MCF 10A (cell line): ENCODE measurements at regions not wholly inside any gene's neighbourhood (a gene's known extent, or its start where the extent isn't known, plus 50 kb on each side); places are given as distances from the start of the nearest gene placed in this dataset.

ENCODE experiments used
- BruUV-seq: library from RNA; stranded (reverse); fragments of 400-500 nt; replicated peaks from 2 replicates; lab custom pipeline; 2021; lab: Mats Ljungman, UMichigan
- CTCF ChIA-PET: fragments of 300-600 bp; sonication (Branson Sonifier 250); formaldehyde crosslinking; extraction: SDS; loops from one replicate; lab custom pipeline; 2021; ENCODE audit warnings: antibody characterized with exemption, inconsistent platforms; lab: Yijun Ruan, JAX
- POLR2A ChIA-PET: fragments of 300-600, 350-650 bp; sonication (Branson Sonifier 250); formaldehyde crosslinking; extraction: SDS; loops from one replicate; lab custom pipeline; 2020; ENCODE audit warnings: antibody characterized with exemption, inconsistent platforms; lab: Yijun Ruan, JAX
- DNase-seq: peaks from one replicate; pipeline ENCODE4 v3.0.0-alpha.2; 2018; ENCODE audit not compliant: unreplicated experiment
- H3K27ac Mint-ChIP-seq: one replicate; pipeline ENCODE4 v1.8.0; 2022; ENCODE audit warnings: mild to moderate bottlenecking, low read depth, mixed read lengths; ENCODE audit not compliant: unreplicated experiment
- H3K27me3 Mint-ChIP-seq: one replicate; pipeline ENCODE4 v1.8.0; 2022; ENCODE audit warnings: mixed read lengths; ENCODE audit not compliant: insufficient read depth, unreplicated experiment
- H3K36me3 Mint-ChIP-seq: one replicate; pipeline ENCODE4 v1.8.0; 2022; ENCODE audit warnings: mild to moderate bottlenecking, moderate library complexity, mixed read lengths; ENCODE audit not compliant: insufficient read depth, unreplicated experiment
- H3K4me1 Mint-ChIP-seq: one replicate; pipeline ENCODE4 v1.8.0; 2022; ENCODE audit warnings: mixed read lengths; ENCODE audit not compliant: insufficient read depth, unreplicated experiment
- H3K4me3 Mint-ChIP-seq: one replicate; pipeline ENCODE4 v1.8.0; 2022; ENCODE audit warnings: mild to moderate bottlenecking, moderate library complexity, mixed read lengths; ENCODE audit not compliant: unreplicated experiment
- H3K9me3 Mint-ChIP-seq: one replicate; pipeline ENCODE4 v1.8.0; 2022; ENCODE audit warnings: mixed read lengths; ENCODE audit not compliant: unreplicated experiment
- CTCF ChIP-seq: fragments of 200-600 bp; IDR thresholded peaks from one replicate; pipeline ENCODE4 v1.8.0; 2022; ENCODE audit warnings: antibody characterized with exemption, mild to moderate bottlenecking; ENCODE audit not compliant: unreplicated experiment
- intact Hi-C: fragments of 100-400 bp; cut with micrococcal nuclease; formaldehyde crosslinking; loops from 2 replicates; pipeline ENCODE4 v1.14.1; 2022

- H3K27me3 Mint-ChIP-seq: no peaks in the 10 kb centered on the region
- H3K27ac Mint-ChIP-seq: no peak overlapping the region
- no peak for TF ChIP-seq CTCF
- H3K4me3 Mint-ChIP-seq: no peak overlapping the region
- H3K9me3 Mint-ChIP-seq: no peaks in the 10 kb centered on the region
- no peaks in the 10 kb centered on the region for H3K36me3 Mint-ChIP-seq
- POLR2A ChIA-PET: no interaction called here
- intact Hi-C loops: no loop called here
- BruUV-seq: no TSS peak
- DNase-seq: no peak
- H3K4me1 Mint-ChIP-seq: peaks cover 20% of the 10 kb centered on the region
- CTCF ChIA-PET: interaction anchor here (0.7 kb wide), 1 partner anchor 61 kb away, joined by 3 read pairs; no protein-coding TSS in a partner anchor
Observed at GRCh38 chr4:26049447-26049846, 135.4 kb downstream of the SMIM20 start.

- CTCF ChIA-PET: interaction anchor here (0.5 to 0.8 kb wide), 3 partner anchors 61 to 239 kb away, joined by 3 to 4 read pairs (median 3); no protein-coding TSS in a partner anchor
- TF ChIP-seq CTCF: no peak
- POLR2A ChIA-PET: no interaction called here
- DNase-seq: no peak
- H3K9me3 Mint-ChIP-seq: no peaks in the 10 kb centered on the region
- intact Hi-C loops: no loop called here
- H3K27me3 Mint-ChIP-seq: no peaks in the 10 kb centered on the region
- no peaks in the 10 kb centered on the region for H3K36me3 Mint-ChIP-seq
- no TSS peak for BruUV-seq
- H3K27ac Mint-ChIP-seq: no peak overlapping the region
- H3K4me1 Mint-ChIP-seq: peaks cover 20% of the 10 kb centered on the region
- no peak overlapping the region for H3K4me3 Mint-ChIP-seq
Observed at GRCh38 chr4:26050212-26050643, 136.2 kb downstream of the SMIM20 start.

GRCh38 chr4:26050671-26051070, 136.7 kb downstream of the SMIM20 start:
- H3K36me3 Mint-ChIP-seq: no peaks in the 10 kb centered on the region
- no peak overlapping the region for H3K27ac Mint-ChIP-seq
- H3K27me3 Mint-ChIP-seq: no peaks in the 10 kb centered on the region
- no peak for DNase-seq
- H3K4me1 Mint-ChIP-seq: peaks cover 20% of the 10 kb centered on the region
- POLR2A ChIA-PET: no interaction called here
- H3K9me3 Mint-ChIP-seq: no peaks in the 10 kb centered on the region
- CTCF ChIA-PET: interaction anchor here (0.8 kb wide), 1 partner anchor 63 kb away, joined by 4 read pairs; no protein-coding TSS in a partner anchor
- no peak for TF ChIP-seq CTCF
- H3K4me3 Mint-ChIP-seq: no peak overlapping the region
- intact Hi-C loops: no loop called here
- BruUV-seq: no TSS peak

- intact Hi-C loops: no loop called here
- no peak for DNase-seq
- ChIA-PET POLR2A (no interaction called here), CTCF (interaction anchor here (1.0 kb wide), 1 partner anchor 11 kb away, joined by 4 read pairs; no protein-coding TSS in a partner anchor)
- peaks cover 20% of the 10 kb centered on the region for H3K4me1 Mint-ChIP-seq
- H3K27me3 Mint-ChIP-seq: no peaks in the 10 kb centered on the region
- H3K36me3 Mint-ChIP-seq: no peaks in the 10 kb centered on the region
- no peak overlapping the region for H3K27ac Mint-ChIP-seq
- H3K4me3 Mint-ChIP-seq: no peak overlapping the region
- H3K9me3 Mint-ChIP-seq: no peaks in the 10 kb centered on the region
- no TSS peak for BruUV-seq
- no peak for TF ChIP-seq CTCF
Observed at GRCh38 chr4:26051240-26051639, 137.2 kb downstream of the SMIM20 start.
